NCI-H2227 treated with DMSO at 0.1 percent for 48 hours (cell line): ENCODE measurements at regions not wholly inside any gene's neighbourhood (a gene's known extent, or its start where the extent isn't known, plus 50 kb on each side); places are given as distances from the start of the nearest gene placed in this dataset.

Source experiments
- DNase-seq: peaks from one replicate; lab custom pipeline; 2025; lab: John Stamatoyannopoulos, UW

GRCh38 chr1:55617288-55617982 lies 402.3 kb upstream of the USP24 start:
- DNase-seq, result no peak

- no peak for DNase-seq
Observed at GRCh38 chr1:55612988-55613387, 397.8 kb upstream of the USP24 start.

GRCh38 chr1:55611123-55611522 lies 396.0 kb upstream of the USP24 start:
- no peak for DNase-seq

- DNase-seq, result no peak
Observed at GRCh38 chr1:55610203-55610602, 395.0 kb upstream of the USP24 start.

- DNase-seq, result no peak
Observed at GRCh38 chr1:55609630-55610029, 394.5 kb upstream of the USP24 start.

GRCh38 chr1:55605155-55605554 lies 390.0 kb upstream of the USP24 start:
- no peak for DNase-seq

- DNase-seq, result no peak
Observed at GRCh38 chr1:55604749-55605148, 389.6 kb upstream of the USP24 start.

- DNase-seq, result no peak
Observed at GRCh38 chr1:55604179-55604578, 389.0 kb upstream of the USP24 start.

- no peak for DNase-seq
Observed at GRCh38 chr1:55600242-55600641, 385.1 kb upstream of the USP24 start.

- no peak for DNase-seq
Observed at GRCh38 chr1:55597910-55598309, 382.7 kb upstream of the USP24 start.

- DNase-seq, result no peak
Observed at GRCh38 chr1:55594701-55595100, 379.5 kb upstream of the USP24 start.

GRCh38 chr1:55593298-55593697 lies 378.1 kb upstream of the USP24 start:
- no peak for DNase-seq

GRCh38 chr1:55592122-55592521 lies 377.0 kb upstream of the USP24 start:
- DNase-seq, result no peak

GRCh38 chr1:55589671-55590297 lies 374.6 kb upstream of the USP24 start:
- DNase-seq, result no peak

GRCh38 chr1:55588309-55588708 lies 373.1 kb upstream of the USP24 start:
- no peak for DNase-seq

GRCh38 chr1:55586771-55587170 lies 371.6 kb upstream of the USP24 start:
- DNase-seq, result no peak

- no peak for DNase-seq
Observed at GRCh38 chr1:55585402-55585792, 370.2 kb upstream of the USP24 start.

- DNase-seq, result no peak
Observed at GRCh38 chr1:55584526-55585401, 369.6 kb upstream of the USP24 start.

- DNase-seq, result no peak
Observed at GRCh38 chr1:55582084-55582483, 366.9 kb upstream of the USP24 start.

- DNase-seq, result no peak
Observed at GRCh38 chr1:55580845-55581332, 365.7 kb upstream of the USP24 start.

GRCh38 chr1:55579332-55580001 lies 364.3 kb upstream of the USP24 start:
- DNase-seq, result no peak

GRCh38 chr1:55578646-55579045 lies 363.5 kb upstream of the USP24 start:
- no peak for DNase-seq
